GM21367 (cell line): ENCODE measurements at regions not wholly inside any gene's neighbourhood (a gene's known extent, or its start where the extent isn't known, plus 50 kb on each side); places are given as distances from the start of the nearest gene placed in this dataset.

ENCODE experiments used
- ATAC-seq: cut with Tn5 transposase; IDR thresholded peaks from one replicate; pipeline ENCODE4 v1.9.1; 2021; ENCODE audit not compliant: unreplicated experiment

- no peak for ATAC-seq
Measured at GRCh38 chr6:50600280-50600679, 113.0 kb upstream of the TFAP2D start.

- ATAC-seq, result no peak
Measured at GRCh38 chr6:50602292-50602691, 111.0 kb upstream of the TFAP2D start.

GRCh38 chr6:50608421-50608820 lies 104.9 kb upstream of the TFAP2D start:
- ATAC-seq, result no peak

- ATAC-seq, result no peak
Measured at GRCh38 chr6:50610562-50610961, 102.8 kb upstream of the TFAP2D start.

GRCh38 chr6:50635429-50635828 lies 77.9 kb upstream of the TFAP2D start:
- no peak for ATAC-seq

- no peak for ATAC-seq
Measured at GRCh38 chr6:50637267-50637666, 76.1 kb upstream of the TFAP2D start.

- ATAC-seq, result no peak
Measured at GRCh38 chr6:50649086-50649485, 64.2 kb upstream of the TFAP2D start.

GRCh38 chr6:50653253-50653652 lies 60.1 kb upstream of the TFAP2D start:
- ATAC-seq, result no peak

GRCh38 chr6:50654155-50654554 lies 59.2 kb upstream of the TFAP2D start:
- ATAC-seq, result no peak

GRCh38 chr6:50655848-50656453 lies 57.4 kb upstream of the TFAP2D start:
- ATAC-seq, result peak; percentile 79

- ATAC-seq, result no peak
Measured at GRCh38 chr6:50657513-50657912, 55.8 kb upstream of the TFAP2D start.

GRCh38 chr6:50658561-50658960 lies 54.8 kb upstream of the TFAP2D start:
- no peak for ATAC-seq

GRCh38 chr6:50661636-50662035 lies 51.7 kb upstream of the TFAP2D start:
- no peak for ATAC-seq
